ENCODE measurements at regions not wholly inside any gene's neighbourhood (a gene's known extent, or its start where the extent isn't known, plus 50 kb on each side); places are given as distances from the start of the nearest gene placed in this dataset.

- Histone ChIP-seq H3K4me2 (peak overlapping the region in 10 of 11 experiments; percentile 59 to 87 (median 78); a peak in 17 of 22 replicates), H4K20me1 (no peaks in the 10 kb centered on the region), H3K27ac (peak overlapping the region in 7 of 11 experiments; percentile 31 to 70 (median 54); a peak in 14 of 22 replicates), H3K9me3 (replicated peaks in 1 of 11) (no peaks in the 10 kb centered on the region), H3K27me3 (no peaks in the 10 kb centered on the region), H3K9ac (peak overlapping the region in 4 of 11 experiments; percentile 20 to 36 (median 24); a peak in 5 of 22 replicates), H3K4me1 (peaks cover 54 to 98% (median 95%) of the 10 kb centered on the region in 10 experiments), H3K36me3 (no peaks in the 10 kb centered on the region), H3K4me3 (no peak overlapping the region)
- no peak for TF ChIP-seq Cebpa-rat (IDR thresholded peaks at IDR 0.05)
These were observed 136.5 kb upstream of the HAAO start for GRCh38 chr2:42928692-42929545.

- Histone ChIP-seq H3K36me3 (no peaks in the 10 kb centered on the region), H3K9ac (peak overlapping the region in 1 of 11 experiments; percentile 26; a peak in 2 of 22 replicates), H3K4me2 (peak overlapping the region in 10 of 11 experiments; percentile 52 to 87 (median 78); a peak in 17 of 22 replicates), H3K27me3 (no peaks in the 10 kb centered on the region), H3K4me3 (no peak overlapping the region), H3K27ac (peak overlapping the region in 4 of 11 experiments; percentile 28 to 70 (median 38); a peak in 5 of 22 replicates), H3K4me1 (peaks cover 47 to 91% (median 88%) of the 10 kb centered on the region in 10 experiments), H4K20me1 (no peaks in the 10 kb centered on the region), H3K9me3 (replicated peaks in 1 of 11) (no peaks in the 10 kb centered on the region)
- no peak for TF ChIP-seq Cebpa-rat (IDR thresholded peaks at IDR 0.05)
These were observed 135.8 kb upstream of the HAAO start for GRCh38 chr2:42928161-42928691.

- TF ChIP-seq Cebpa-rat (IDR thresholded peaks at IDR 0.05), result no peak
- Histone ChIP-seq H3K36me3 (no peaks in the 10 kb centered on the region), H3K27ac (peak overlapping the region in 8 of 11 experiments; percentile 20 to 70 (median 52); a peak in 15 of 22 replicates), H3K27me3 (no peaks in the 10 kb centered on the region), H3K9me3 (replicated peaks in 1 of 11) (no peaks in the 10 kb centered on the region), H3K4me2 (peak overlapping the region; percentile 27 to 87 (median 77); a peak in 21 of 22 replicates), H3K4me1 (peaks cover 47 to 84% (median 81%) of the 10 kb centered on the region in 10 experiments), H3K9ac (peak overlapping the region in 6 of 11 experiments; percentile 3 to 51 (median 26); a peak in 8 of 22 replicates), H4K20me1 (no peaks in the 10 kb centered on the region), H3K4me3 (no peak overlapping the region; a peak in 1 of 20 replicates)
These were observed 135.2 kb upstream of the HAAO start for GRCh38 chr2:42927334-42928160.

GRCh38 chr2:42926434-42927333 is 134.3 kb upstream of the HAAO start:
- peak overlapping the region; percentile 27 to 87 (median 77); a peak in 20 of 22 replicates for H3K4me2 ChIP-seq
- no peak for TF ChIP-seq Cebpa-rat (IDR thresholded peaks at IDR 0.05)

GRCh38 chr2:42925742-42926433 is 133.5 kb upstream of the HAAO start:
- peak overlapping the region in 2 of 11 experiments; percentile 29 to 45; a peak in 3 of 22 replicates for H3K27ac ChIP-seq
- TF ChIP-seq Cebpa-rat (IDR thresholded peaks at IDR 0.05), result no peak
- H3K4me3 ChIP-seq, result no peak overlapping the region
- H3K9me3 ChIP-seq (replicated peaks in 1 of 11), result no peaks in the 10 kb centered on the region
- no peaks in the 10 kb centered on the region for H4K20me1 ChIP-seq
- no peaks in the 10 kb centered on the region for H3K36me3 ChIP-seq
- H3K4me1 ChIP-seq, result peaks cover 33 to 67% (median 65%) of the 10 kb centered on the region in 10 experiments
- H3K4me2 ChIP-seq, result peak overlapping the region in 9 of 11 experiments; percentile 29 to 81 (median 65); a peak in 16 of 22 replicates
- peak overlapping the region in 2 of 11 experiments; percentile 4 to 31; a peak in 1 of 22 replicates for H3K9ac ChIP-seq
- no peaks in the 10 kb centered on the region for H3K27me3 ChIP-seq

More at GRCh38 chr2:42926434-42927333, 134.3 kb upstream of the HAAO start:
- H3K4me1 ChIP-seq, result peaks cover 41 to 75% (median 72%) of the 10 kb centered on the region in 10 experiments
- peak overlapping the region in 7 of 11 experiments; percentile 20 to 70 (median 53); a peak in 14 of 22 replicates for H3K27ac ChIP-seq
- no peak overlapping the region; a peak in 1 of 20 replicates for H3K4me3 ChIP-seq
- no peaks in the 10 kb centered on the region for H3K36me3 ChIP-seq
- no peaks in the 10 kb centered on the region for H3K9me3 ChIP-seq (replicated peaks in 1 of 11)
- H3K27me3 ChIP-seq, result no peaks in the 10 kb centered on the region
- peak overlapping the region in 6 of 11 experiments; percentile 3 to 51 (median 24); a peak in 5 of 22 replicates for H3K9ac ChIP-seq
- H4K20me1 ChIP-seq, result no peaks in the 10 kb centered on the region

GRCh38 chr2:42924418-42924886 is 132.1 kb upstream of the HAAO start:
- Histone ChIP-seq H3K4me1 (peaks cover 19 to 53% (median 50%) of the 10 kb centered on the region in 10 experiments), H3K36me3 (no peaks in the 10 kb centered on the region), H3K4me2 (peak overlapping the region in 10 of 11 experiments; percentile 7 to 81 (median 58); a peak in 11 of 22 replicates), H3K27ac (no peak overlapping the region), H4K20me1 (no peaks in the 10 kb centered on the region), H3K9ac (no peak overlapping the region), H3K4me3 (no peak overlapping the region), H3K9me3 (replicated peaks in 1 of 11) (no peaks in the 10 kb centered on the region), H3K27me3 (no peaks in the 10 kb centered on the region)
- no peak for TF ChIP-seq Cebpa-rat (IDR thresholded peaks at IDR 0.05)

Data from BLaER1 treated with 17β-estradiol and CSF1 and Interleukin-3, amounts not matched to agents 10 nM and 100 nM (cell line).